ENCODE measurements at regions not wholly inside any gene's neighbourhood (a gene's known extent, or its start where the extent isn't known, plus 50 kb on each side); places are given as distances from the start of the nearest gene placed in this dataset.
"Not testable (repeated sequence)": the region's sequence is repeated elsewhere in the genome, so short reads cannot be mapped to it uniquely, and the experiment has no call there.

GRCh38 chr5:96170481-96171125, 209.0 kb upstream of the ELL2 start:
- H3K9me3 Mint-ChIP-seq; H3K27ac Mint-ChIP-seq; H3K4me3 Mint-ChIP-seq; H3K4me2 ChIP-seq (replicated peaks; ENCODE audit: extremely low read depth, low read length, poor library complexity, severe bottlenecking); H3K79me2 ChIP-seq (ENCODE audit: insufficient read depth, low read length); H3K36me3 ChIP-seq (replicated peaks in 1 of 2; ENCODE audit: control insufficient read depth in 1 of 2, insufficient read depth in 2 of 2, low read length in 2 of 2); H4K20me1 ChIP-seq (ENCODE audit: insufficient read depth, low read length); H3K9ac ChIP-seq (ENCODE audit: insufficient read depth, low read length, poor library complexity, severe bottlenecking); H3K27ac ChIP-seq (ENCODE audit: low read depth in 1 of 2, low read length in 2 of 2); H3K9me3 ChIP-seq (replicated peaks in 1 of 2; ENCODE audit: control insufficient read depth in 1 of 2, insufficient read depth in 1 of 2, low read length in 2 of 2); H3K4me1 Mint-ChIP-seq; H2AFZ ChIP-seq (ENCODE audit: insufficient read depth, low read depth, low read length, poor library complexity, severe bottlenecking); H3K36me3 Mint-ChIP-seq; H3K27me3 Mint-ChIP-seq (ENCODE audit: low read depth in 3 of 3); H3K27me3 ChIP-seq (ENCODE audit: control insufficient read depth in 2 of 2, insufficient read depth in 2 of 2, low read length in 2 of 2); intact Hi-C loops (cut with micrococcal nuclease); DNase-seq; H3K4me3 ChIP-seq (replicated peaks in 1 of 3; ENCODE audit: low read depth in 2 of 3, low read length in 3 of 3); H3K4me1 ChIP-seq (ENCODE audit: control insufficient read depth in 1 of 2, insufficient read depth in 2 of 2, low read length in 2 of 2): not testable (repeated sequence)
- 98% methylated on average over 13 of the region's 15 CpGs for WGBS (ENCODE audit: insufficient coverage)

- H3K79me2 ChIP-seq (ENCODE audit: insufficient read depth, low read length); H3K4me1 Mint-ChIP-seq: not testable (repeated sequence)
- WGBS (ENCODE audit: insufficient coverage) = 100% methylated on average over 7 of the region's 8 CpGs
These were observed 207.2 kb upstream of the ELL2 start for GRCh38 chr5:96168833-96169232.

GRCh38 chr5:96159043-96159442, 197.4 kb upstream of the ELL2 start:
- no peaks in the 10 kb centered on the region for H3K27me3 ChIP-seq (ENCODE audit: control insufficient read depth in 2 of 2, insufficient read depth in 2 of 2, low read length in 2 of 2)
- DNase-seq = no peak
- H3K27me3 Mint-ChIP-seq (ENCODE audit: low read depth in 3 of 3) = no peaks in the 10 kb centered on the region
- WGBS (ENCODE audit: insufficient coverage) = no CpG with 5 or more reads among the region's 2 CpGs
- TF ChIP-seq CTCF (IDR thresholded peaks at IDR 0.05) = no peak
- no peaks in the 10 kb centered on the region for H3K4me1 ChIP-seq (ENCODE audit: control insufficient read depth in 1 of 2, insufficient read depth in 2 of 2, low read length in 2 of 2)
- H2AFZ ChIP-seq (ENCODE audit: insufficient read depth, low read depth, low read length, poor library complexity, severe bottlenecking) = no peak overlapping the region
- no peaks in the 10 kb centered on the region for H3K36me3 ChIP-seq (replicated peaks in 1 of 2; ENCODE audit: control insufficient read depth in 1 of 2, insufficient read depth in 2 of 2, low read length in 2 of 2)
- no peak overlapping the region for H3K27ac Mint-ChIP-seq
- intact Hi-C loops (cut with micrococcal nuclease) = no loop called here
- peaks cover 0 to 3% (median 0%) of the 10 kb centered on the region in 7 donors for H3K9me3 Mint-ChIP-seq
- no peaks in the 10 kb centered on the region for H3K4me1 Mint-ChIP-seq
- H3K4me3 ChIP-seq (replicated peaks in 1 of 3; ENCODE audit: low read depth in 2 of 3, low read length in 3 of 3) = no peak overlapping the region
- H4K20me1 ChIP-seq (ENCODE audit: insufficient read depth, low read length) = no peaks in the 10 kb centered on the region
- no peaks in the 10 kb centered on the region for H3K36me3 Mint-ChIP-seq
- H3K9me3 ChIP-seq (replicated peaks in 1 of 2; ENCODE audit: control insufficient read depth in 1 of 2, insufficient read depth in 1 of 2, low read length in 2 of 2) = no peaks in the 10 kb centered on the region
- no peak overlapping the region for H3K9ac ChIP-seq (ENCODE audit: insufficient read depth, low read length, poor library complexity, severe bottlenecking)
- H3K79me2 ChIP-seq (ENCODE audit: insufficient read depth, low read length) = no peaks in the 10 kb centered on the region
- H3K27ac ChIP-seq (ENCODE audit: low read depth in 1 of 2, low read length in 2 of 2) = no peak overlapping the region
- no peak overlapping the region for H3K4me3 Mint-ChIP-seq
- H3K4me2 ChIP-seq (replicated peaks; ENCODE audit: extremely low read depth, low read length, poor library complexity, severe bottlenecking) = no peak overlapping the region

More at GRCh38 chr5:96168833-96169232, 207.2 kb upstream of the ELL2 start:
- H3K27ac Mint-ChIP-seq; H3K4me3 Mint-ChIP-seq; H3K27me3 ChIP-seq (ENCODE audit: control insufficient read depth in 2 of 2, insufficient read depth in 2 of 2, low read length in 2 of 2); H3K9me3 Mint-ChIP-seq; H3K27me3 Mint-ChIP-seq (ENCODE audit: low read depth in 3 of 3); H3K4me1 ChIP-seq (ENCODE audit: control insufficient read depth in 1 of 2, insufficient read depth in 2 of 2, low read length in 2 of 2); H3K4me2 ChIP-seq (replicated peaks; ENCODE audit: extremely low read depth, low read length, poor library complexity, severe bottlenecking); H2AFZ ChIP-seq (ENCODE audit: insufficient read depth, low read depth, low read length, poor library complexity, severe bottlenecking); H3K27ac ChIP-seq (ENCODE audit: low read depth in 1 of 2, low read length in 2 of 2); H4K20me1 ChIP-seq (ENCODE audit: insufficient read depth, low read length); DNase-seq; intact Hi-C loops (cut with micrococcal nuclease); H3K9ac ChIP-seq (ENCODE audit: insufficient read depth, low read length, poor library complexity, severe bottlenecking); H3K4me3 ChIP-seq (replicated peaks in 1 of 3; ENCODE audit: low read depth in 2 of 3, low read length in 3 of 3); H3K36me3 ChIP-seq (replicated peaks in 1 of 2; ENCODE audit: control insufficient read depth in 1 of 2, insufficient read depth in 2 of 2, low read length in 2 of 2); H3K9me3 ChIP-seq (replicated peaks in 1 of 2; ENCODE audit: control insufficient read depth in 1 of 2, insufficient read depth in 1 of 2, low read length in 2 of 2); H3K36me3 Mint-ChIP-seq: not testable (repeated sequence)
